ENCODE measurements at regions not wholly inside any gene's neighbourhood (a gene's known extent, or its start where the extent isn't known, plus 50 kb on each side); places are given as distances from the start of the nearest gene placed in this dataset.

- TF ChIP-seq GATA2 (IDR thresholded peaks at IDR 0.05; ENCODE audit: low read depth, low read length): no peak
- TF ChIP-seq GATA3 (IDR thresholded peaks at IDR 0.05; ENCODE audit: low read depth, low read length): no peak
Measured at GRCh38 chr9:91143642-91144041, 218.1 kb downstream of the AUH start.

All from SH-SY5Y (cell line).